ENCODE measurements at regions not wholly inside any gene's neighbourhood (a gene's known extent, or its start where the extent isn't known, plus 50 kb on each side); places are given as distances from the start of the nearest gene placed in this dataset.
"Not testable (repeated sequence)": the region's sequence is repeated elsewhere in the genome, so short reads cannot be mapped to it uniquely, and the experiment has no call there.

- Mint-ChIP-seq H3K27me3 (ENCODE audit: unreplicated experiment) (peaks cover 16% of the 10 kb centered on the region), H3K27ac (ENCODE audit: unreplicated experiment) (no peak overlapping the region), H3K9me3 (ENCODE audit: unreplicated experiment) (peaks cover 9% of the 10 kb centered on the region), H3K36me3 (ENCODE audit: unreplicated experiment) (peaks cover 7% of the 10 kb centered on the region), H3K4me3 (ENCODE audit: unreplicated experiment) (peak overlapping the region; percentile 13), H3K4me1 (ENCODE audit: low read depth, unreplicated experiment) (peaks cover 4% of the 10 kb centered on the region)
- no peak for TF ChIP-seq CTCF (IDR thresholded peaks at IDR 0.05; ENCODE audit: partially characterized antibody, unreplicated experiment)
- DNase-seq, result no peak
Observed at GRCh38 chrX:500481-501010, 113.8 kb upstream of the PPP2R3B start.

- H3K36me3 Mint-ChIP-seq (ENCODE audit: unreplicated experiment), result peaks cover 7% of the 10 kb centered on the region
- peaks cover 10% of the 10 kb centered on the region for H3K27me3 Mint-ChIP-seq (ENCODE audit: unreplicated experiment)
- H3K4me1 Mint-ChIP-seq (ENCODE audit: low read depth, unreplicated experiment), result no peaks in the 10 kb centered on the region
- no peak for DNase-seq
- H3K27ac Mint-ChIP-seq (ENCODE audit: unreplicated experiment), result no peak overlapping the region
- H3K9me3 Mint-ChIP-seq (ENCODE audit: unreplicated experiment), result peaks cover 11% of the 10 kb centered on the region
- H3K4me3 Mint-ChIP-seq (ENCODE audit: unreplicated experiment), result no peak overlapping the region
- TF ChIP-seq CTCF (IDR thresholded peaks at IDR 0.05; ENCODE audit: partially characterized antibody, unreplicated experiment), result no peak
Observed at GRCh38 chrX:506341-506740, 119.6 kb upstream of the PPP2R3B start.

GRCh38 chrX:508163-508562, 121.5 kb upstream of the PPP2R3B start:
- Mint-ChIP-seq H3K9me3 (ENCODE audit: unreplicated experiment) (peaks cover 6% of the 10 kb centered on the region), H3K27me3 (ENCODE audit: unreplicated experiment) (peaks cover 2% of the 10 kb centered on the region), H3K36me3 (ENCODE audit: unreplicated experiment) (no peaks in the 10 kb centered on the region), H3K4me3 (ENCODE audit: unreplicated experiment) (no peak overlapping the region), H3K4me1 (ENCODE audit: low read depth, unreplicated experiment) (no peaks in the 10 kb centered on the region), H3K27ac (ENCODE audit: unreplicated experiment) (no peak overlapping the region)
- TF ChIP-seq CTCF (IDR thresholded peaks at IDR 0.05; ENCODE audit: partially characterized antibody, unreplicated experiment), result no peak
- DNase-seq, result no peak

GRCh38 chrX:508821-509220, 121.8 kb upstream of the SHOX start:
- not testable (repeated sequence) for H3K36me3 Mint-ChIP-seq (ENCODE audit: unreplicated experiment); H3K4me3 Mint-ChIP-seq (ENCODE audit: unreplicated experiment); H3K27me3 Mint-ChIP-seq (ENCODE audit: unreplicated experiment); H3K9me3 Mint-ChIP-seq (ENCODE audit: unreplicated experiment); DNase-seq; H3K27ac Mint-ChIP-seq (ENCODE audit: unreplicated experiment); H3K4me1 Mint-ChIP-seq (ENCODE audit: low read depth, unreplicated experiment)

- not testable (repeated sequence) for H3K36me3 Mint-ChIP-seq (ENCODE audit: unreplicated experiment); H3K4me1 Mint-ChIP-seq (ENCODE audit: low read depth, unreplicated experiment); H3K9me3 Mint-ChIP-seq (ENCODE audit: unreplicated experiment); H3K27ac Mint-ChIP-seq (ENCODE audit: unreplicated experiment); H3K27me3 Mint-ChIP-seq (ENCODE audit: unreplicated experiment); DNase-seq; H3K4me3 Mint-ChIP-seq (ENCODE audit: unreplicated experiment)
Observed at GRCh38 chrX:511089-511488, 119.5 kb upstream of the SHOX start.

- Mint-ChIP-seq H3K9me3 (ENCODE audit: unreplicated experiment) (peaks cover 15% of the 10 kb centered on the region), H3K27ac (ENCODE audit: unreplicated experiment) (peak overlapping the region; percentile 87), H3K4me1 (ENCODE audit: low read depth, unreplicated experiment) (peaks cover 9% of the 10 kb centered on the region), H3K27me3 (ENCODE audit: unreplicated experiment) (peaks cover 13% of the 10 kb centered on the region), H3K4me3 (ENCODE audit: unreplicated experiment) (peak overlapping the region; percentile 55), H3K36me3 (ENCODE audit: unreplicated experiment) (no peaks in the 10 kb centered on the region)
- no peak for TF ChIP-seq CTCF (IDR thresholded peaks at IDR 0.05; ENCODE audit: partially characterized antibody, unreplicated experiment)
- DNase-seq, result peak; percentile 85
Observed at GRCh38 chrX:518319-518718, 112.3 kb upstream of the SHOX start.

Measured in glutamatergic neuron (in vitro differentiated cells).